ENCODE measurements at regions not wholly inside any gene's neighbourhood (a gene's known extent, or its start where the extent isn't known, plus 50 kb on each side); places are given as distances from the start of the nearest gene placed in this dataset.

DNA sequence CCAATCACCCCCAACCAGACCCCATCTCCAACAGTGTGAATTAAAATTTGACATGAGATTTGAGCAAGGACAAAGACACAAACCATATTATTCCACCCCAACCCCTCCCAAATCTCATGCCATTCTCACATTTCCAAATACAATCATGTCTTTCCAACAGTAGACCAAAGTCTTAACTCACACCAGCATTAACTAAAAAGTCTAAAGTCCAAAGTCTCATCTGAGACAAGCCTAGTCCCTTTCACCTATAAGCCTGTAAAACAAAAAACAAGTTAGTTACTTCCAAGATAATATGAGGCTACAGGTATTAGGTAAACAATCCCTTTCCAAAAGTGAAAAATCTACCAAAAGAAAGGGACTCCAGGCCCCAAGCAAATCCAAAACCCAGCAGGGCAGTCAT is 140.6 kb upstream of the NR4A3 start:
- peaks cover 0 to 3% of the 10 kb centered on the region in 2 experiments for H3K27me3 ChIP-seq (replicated peaks in 1 of 2; ENCODE audit: control insufficient read depth in 2 of 2, extremely low read depth in 1 of 2, insufficient read depth in 2 of 2, low read length in 1 of 2)
- peaks cover 7 to 12% (median 9%) of the 10 kb centered on the region in 3 donors for H3K9me3 Mint-ChIP-seq
- no peaks in the 10 kb centered on the region for H3K36me3 ChIP-seq (ENCODE audit: control insufficient read depth in 2 of 2, extremely low read depth in 1 of 2, insufficient read depth in 1 of 2, low read length in 1 of 2)
- no peaks in the 10 kb centered on the region for H3K9me3 ChIP-seq
- H3K4me3 Mint-ChIP-seq: no peak overlapping the region
- H3K4me3 ChIP-seq (ENCODE audit: control insufficient read depth in 1 of 2, extremely low read depth in 1 of 2, low read length in 1 of 2): no peak overlapping the region
- no peak overlapping the region for H3K27ac ChIP-seq (ENCODE audit: low read length)
- POLR2A ChIA-PET: no interaction called here
- DNase-seq (no peak), ATAC-seq (replicated peaks in 1 of 4) (no peak)
- CTCF ChIA-PET: no interaction called here
- H3K27me3 Mint-ChIP-seq: peaks cover 4 to 13% of the 10 kb centered on the region in 2 donors
- H3K36me3 Mint-ChIP-seq: peaks cover 5% of the 10 kb centered on the region
- no peaks in the 10 kb centered on the region for H3K4me1 ChIP-seq (ENCODE audit: control insufficient read depth in 1 of 2, extremely low read depth in 1 of 2, insufficient read depth in 2 of 2, low read length in 2 of 2)
- no peak overlapping the region for H3K27ac Mint-ChIP-seq
- no peaks in the 10 kb centered on the region for H3K4me1 Mint-ChIP-seq

DNA sequence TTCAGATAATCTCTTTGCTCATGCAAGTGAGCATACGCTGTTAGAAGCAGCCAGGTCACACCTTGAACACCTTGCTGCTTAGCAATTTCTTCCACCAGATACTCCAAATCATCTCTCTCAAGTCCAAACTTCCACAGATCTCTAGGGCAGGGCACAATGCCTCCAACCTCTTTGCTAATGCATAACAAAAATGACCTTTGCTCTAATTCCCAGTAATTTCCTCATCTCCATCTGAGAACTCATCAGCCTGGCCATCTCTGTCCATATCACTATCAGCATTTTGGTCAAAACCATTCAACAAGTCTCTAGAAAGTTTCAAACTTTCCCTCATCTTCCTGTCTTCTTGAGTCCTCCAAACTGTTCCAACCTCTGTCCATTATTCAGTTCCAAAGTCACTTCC is 139.3 kb upstream of the NR4A3 start:
- H3K4me3 Mint-ChIP-seq: no peak overlapping the region
- ATAC-seq (replicated peaks in 1 of 4): no peak

DNA sequence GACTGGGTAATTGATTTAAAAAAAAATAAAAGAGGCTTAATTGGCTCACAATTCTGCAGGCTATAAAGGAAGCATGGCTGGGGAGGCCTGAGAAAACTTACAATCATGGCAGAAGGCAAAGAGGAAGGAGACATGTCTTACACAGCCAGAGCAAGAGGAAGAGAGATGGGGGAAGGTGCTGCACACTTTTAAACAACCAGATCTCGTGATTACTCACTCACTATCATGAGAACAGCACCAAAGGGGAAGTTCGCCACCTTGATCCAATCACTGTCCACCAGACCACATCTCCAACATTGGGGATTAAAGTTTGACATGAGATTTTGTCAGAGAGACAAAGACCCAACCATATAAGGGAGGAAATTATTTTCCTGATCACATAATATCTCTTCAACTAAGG is 138.8 kb upstream of the NR4A3 start:
- ATAC-seq (replicated peaks in 1 of 4): no peak
- Mint-ChIP-seq H3K27ac (no peak overlapping the region), H3K4me3 (no peak overlapping the region), H3K4me1 (no peaks in the 10 kb centered on the region), H3K36me3 (peaks cover 5% of the 10 kb centered on the region), H3K9me3 (peaks cover 6 to 9% (median 7%) of the 10 kb centered on the region in 3 donors), H3K27me3 (peaks cover 7 to 13% of the 10 kb centered on the region in 2 donors)
- H3K4me1 ChIP-seq (ENCODE audit: control insufficient read depth in 1 of 2, extremely low read depth in 1 of 2, insufficient read depth in 2 of 2, low read length in 2 of 2): no peaks in the 10 kb centered on the region
- ChIA-PET POLR2A (interaction anchor here in 1 of 2 donors (0.7 kb wide), 1 partner anchor 705 kb away, joined by 3 read pairs; no protein-coding TSS in a partner anchor), CTCF (no interaction called here)
- H3K4me3 ChIP-seq (ENCODE audit: control insufficient read depth in 1 of 2, extremely low read depth in 1 of 2, low read length in 1 of 2): no peak overlapping the region
- no peak overlapping the region for H3K27ac ChIP-seq (ENCODE audit: low read length)
- peaks cover 0 to 3% of the 10 kb centered on the region in 2 experiments for H3K27me3 ChIP-seq (replicated peaks in 1 of 2; ENCODE audit: control insufficient read depth in 2 of 2, extremely low read depth in 1 of 2, insufficient read depth in 2 of 2, low read length in 1 of 2)
- no CpG with 5 or more reads among the region's 2 CpGs for WGBS (ENCODE audit: insufficient coverage)
- DNase-seq: no peak
- H3K36me3 ChIP-seq (ENCODE audit: control insufficient read depth in 2 of 2, extremely low read depth in 1 of 2, insufficient read depth in 1 of 2, low read length in 1 of 2): no peaks in the 10 kb centered on the region
- H3K9me3 ChIP-seq: no peaks in the 10 kb centered on the region

More for the DNA sequence above, 139.3 kb upstream of the NR4A3 start:
- Histone ChIP-seq H3K9me3 (no peaks in the 10 kb centered on the region), H3K27me3 (replicated peaks in 1 of 2; ENCODE audit: control insufficient read depth in 2 of 2, extremely low read depth in 1 of 2, insufficient read depth in 2 of 2, low read length in 1 of 2) (peaks cover 0 to 3% of the 10 kb centered on the region in 2 experiments), H3K4me3 (ENCODE audit: control insufficient read depth in 1 of 2, extremely low read depth in 1 of 2, low read length in 1 of 2) (no peak overlapping the region), H3K4me1 (ENCODE audit: control insufficient read depth in 1 of 2, extremely low read depth in 1 of 2, insufficient read depth in 2 of 2, low read length in 2 of 2) (no peaks in the 10 kb centered on the region), H3K27ac (ENCODE audit: low read length) (no peak overlapping the region), H3K36me3 (ENCODE audit: control insufficient read depth in 2 of 2, extremely low read depth in 1 of 2, insufficient read depth in 1 of 2, low read length in 1 of 2) (no peaks in the 10 kb centered on the region)
- peaks cover 4 to 13% of the 10 kb centered on the region in 2 donors for H3K27me3 Mint-ChIP-seq
- peaks cover 5% of the 10 kb centered on the region for H3K36me3 Mint-ChIP-seq
- no peak overlapping the region for H3K27ac Mint-ChIP-seq
- no peaks in the 10 kb centered on the region for H3K4me1 Mint-ChIP-seq
- WGBS (ENCODE audit: insufficient coverage): 67% methylated on average over 1 of the region's 1 CpG
- ChIA-PET POLR2A (no interaction called here), CTCF (no interaction called here)
- H3K9me3 Mint-ChIP-seq: peaks cover 6 to 9% (median 7%) of the 10 kb centered on the region in 3 donors
- no peak for DNase-seq

DNA sequence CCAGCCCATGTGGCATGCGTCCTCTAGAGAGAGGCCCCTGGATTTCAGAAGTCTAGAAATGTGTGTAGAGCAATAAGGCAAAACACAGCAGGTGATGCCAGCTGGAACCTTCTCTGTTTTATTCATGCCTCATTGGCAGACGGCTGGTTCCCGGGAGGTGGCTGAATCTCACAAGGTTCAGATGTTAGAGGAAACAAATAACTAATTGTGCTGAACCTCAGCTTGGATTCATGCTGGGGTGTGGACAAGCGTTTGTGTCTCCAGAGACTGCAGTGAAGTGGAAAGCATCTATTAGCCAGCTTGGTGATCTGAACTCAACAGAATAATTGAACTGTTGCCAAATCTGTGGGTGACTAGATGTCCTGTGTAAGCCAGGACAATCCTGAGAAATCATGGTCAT is 131.1 kb upstream of the NR4A3 start:
- H3K27ac Mint-ChIP-seq: no peak overlapping the region
- CTCF ChIA-PET: no interaction called here
- Histone ChIP-seq H3K36me3 (ENCODE audit: control insufficient read depth in 2 of 2, extremely low read depth in 1 of 2, insufficient read depth in 1 of 2, low read length in 1 of 2) (no peaks in the 10 kb centered on the region), H3K4me1 (ENCODE audit: control insufficient read depth in 1 of 2, extremely low read depth in 1 of 2, insufficient read depth in 2 of 2, low read length in 2 of 2) (no peaks in the 10 kb centered on the region), H3K27ac (ENCODE audit: low read length) (no peak overlapping the region), H3K9me3 (no peaks in the 10 kb centered on the region), H3K4me3 (ENCODE audit: control insufficient read depth in 1 of 2, extremely low read depth in 1 of 2, low read length in 1 of 2) (no peak overlapping the region), H3K27me3 (replicated peaks in 1 of 2; ENCODE audit: control insufficient read depth in 2 of 2, extremely low read depth in 1 of 2, insufficient read depth in 2 of 2, low read length in 1 of 2) (peaks cover 0 to 3% of the 10 kb centered on the region in 2 experiments)
- ATAC-seq (replicated peaks in 1 of 4): no peak
- peaks cover 0 to 15% of the 10 kb centered on the region in 2 donors for H3K27me3 Mint-ChIP-seq
- DNase-seq: no peak
- no peaks in the 10 kb centered on the region for H3K9me3 Mint-ChIP-seq
- no peak overlapping the region for H3K4me3 Mint-ChIP-seq
- no peaks in the 10 kb centered on the region for H3K36me3 Mint-ChIP-seq
- 85% methylated on average over 4 of the region's 4 CpGs for WGBS (ENCODE audit: insufficient coverage)
- POLR2A ChIA-PET: no interaction called here
- no peaks in the 10 kb centered on the region for H3K4me1 Mint-ChIP-seq

DNA sequence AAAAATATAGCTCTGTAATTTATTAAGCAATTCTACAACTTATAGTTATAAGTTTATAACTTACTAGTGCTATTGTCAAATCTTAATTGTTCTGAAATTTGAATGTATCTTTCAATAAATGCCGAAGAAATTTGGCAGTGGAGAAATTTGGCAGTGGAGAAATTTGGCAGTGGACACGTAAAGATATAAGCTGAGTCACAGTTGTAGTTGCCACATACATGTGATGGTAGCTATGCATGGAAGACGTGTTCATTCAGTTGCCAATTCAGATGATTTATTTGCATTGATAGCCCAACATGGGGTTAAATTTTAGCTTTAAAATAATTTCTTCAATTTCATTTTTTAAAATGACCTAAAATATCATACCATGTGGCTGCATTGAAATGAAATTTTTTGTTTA is 127.8 kb upstream of the NR4A3 start:
- H3K27ac Mint-ChIP-seq: no peak overlapping the region
- ATAC-seq (replicated peaks in 1 of 4) (no peak), DNase-seq (no peak)
- H3K4me3 Mint-ChIP-seq: no peak overlapping the region
- peaks cover 0 to 9% of the 10 kb centered on the region in 2 donors for H3K27me3 Mint-ChIP-seq
- H3K4me1 ChIP-seq (ENCODE audit: control insufficient read depth in 1 of 2, extremely low read depth in 1 of 2, insufficient read depth in 2 of 2, low read length in 2 of 2): no peaks in the 10 kb centered on the region
- H3K9me3 ChIP-seq: no peaks in the 10 kb centered on the region
- ChIA-PET CTCF (no interaction called here), POLR2A (interaction anchor here in 1 of 2 donors (0.6 kb wide), 1 partner anchor 470 kb away, joined by 3 read pairs; no protein-coding TSS in a partner anchor)
- no peak overlapping the region for H3K4me3 ChIP-seq (ENCODE audit: control insufficient read depth in 1 of 2, extremely low read depth in 1 of 2, low read length in 1 of 2)
- H3K9me3 Mint-ChIP-seq: no peaks in the 10 kb centered on the region
- no peaks in the 10 kb centered on the region for H3K36me3 ChIP-seq (ENCODE audit: control insufficient read depth in 2 of 2, extremely low read depth in 1 of 2, insufficient read depth in 1 of 2, low read length in 1 of 2)
- 79% methylated on average over 2 of the region's 3 CpGs for WGBS (ENCODE audit: insufficient coverage)
- H3K27ac ChIP-seq (ENCODE audit: low read length): no peak overlapping the region
- H3K36me3 Mint-ChIP-seq: no peaks in the 10 kb centered on the region
- no peaks in the 10 kb centered on the region for H3K27me3 ChIP-seq (replicated peaks in 1 of 2; ENCODE audit: control insufficient read depth in 2 of 2, extremely low read depth in 1 of 2, insufficient read depth in 2 of 2, low read length in 1 of 2)
- no peaks in the 10 kb centered on the region for H3K4me1 Mint-ChIP-seq

DNA sequence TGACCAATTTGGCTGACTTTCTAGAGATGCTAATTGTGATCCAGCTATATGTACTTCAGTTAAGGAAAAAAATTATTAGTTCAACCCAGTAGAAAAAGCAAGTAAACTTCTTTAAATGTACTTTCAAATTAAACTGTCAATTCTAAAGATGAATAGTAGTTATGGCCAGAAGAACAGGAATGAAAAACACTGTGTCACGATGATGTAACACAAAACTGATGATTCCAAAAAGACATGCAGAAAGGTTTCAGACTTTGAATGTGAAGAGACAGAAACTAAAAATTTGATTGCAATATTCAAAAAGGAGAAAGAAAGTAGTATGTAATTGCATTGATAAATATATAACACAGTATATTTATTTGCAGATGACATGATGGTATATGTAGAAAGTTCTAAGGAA is 127.3 kb upstream of the NR4A3 start:
- H3K36me3 ChIP-seq (ENCODE audit: control insufficient read depth in 2 of 2, extremely low read depth in 1 of 2, insufficient read depth in 1 of 2, low read length in 1 of 2): no peaks in the 10 kb centered on the region
- no peak for ATAC-seq (replicated peaks in 1 of 4)
- POLR2A ChIA-PET: no interaction called here
- DNase-seq: no peak
- Mint-ChIP-seq H3K27ac (no peak overlapping the region), H3K4me3 (no peak overlapping the region), H3K36me3 (no peaks in the 10 kb centered on the region), H3K4me1 (no peaks in the 10 kb centered on the region), H3K9me3 (no peaks in the 10 kb centered on the region), H3K27me3 (peaks cover 0 to 9% of the 10 kb centered on the region in 2 donors)
- WGBS (ENCODE audit: insufficient coverage): no CpG with 5 or more reads among the region's 1 CpG
- no peaks in the 10 kb centered on the region for H3K4me1 ChIP-seq (ENCODE audit: control insufficient read depth in 1 of 2, extremely low read depth in 1 of 2, insufficient read depth in 2 of 2, low read length in 2 of 2)
- CTCF ChIA-PET: no interaction called here
- no peak overlapping the region for H3K27ac ChIP-seq (ENCODE audit: low read length)
- H3K9me3 ChIP-seq: no peaks in the 10 kb centered on the region
- no peak overlapping the region for H3K4me3 ChIP-seq (ENCODE audit: control insufficient read depth in 1 of 2, extremely low read depth in 1 of 2, low read length in 1 of 2)
- no peaks in the 10 kb centered on the region for H3K27me3 ChIP-seq (replicated peaks in 1 of 2; ENCODE audit: control insufficient read depth in 2 of 2, extremely low read depth in 1 of 2, insufficient read depth in 2 of 2, low read length in 1 of 2)

DNA sequence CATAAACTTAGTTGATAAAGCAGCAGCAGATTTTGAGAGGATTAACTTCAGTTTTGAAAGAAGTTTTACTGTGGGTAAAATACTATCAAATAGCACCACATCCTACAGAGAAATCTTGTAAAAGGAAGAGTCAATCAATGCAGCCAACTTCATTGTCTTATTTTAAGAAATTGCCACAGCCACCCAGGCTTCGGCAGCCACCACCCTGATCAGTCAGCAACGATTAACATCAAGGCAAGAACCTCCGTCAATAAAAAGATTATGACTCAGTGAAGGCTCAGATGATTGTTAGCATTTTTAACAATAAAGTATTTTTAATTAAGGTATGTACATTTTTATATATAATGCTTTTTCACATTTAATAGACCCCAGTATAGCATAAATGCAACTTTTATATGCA is 122.3 kb upstream of the NR4A3 start:
- no peaks in the 10 kb centered on the region for H3K27me3 ChIP-seq (replicated peaks in 1 of 2; ENCODE audit: control insufficient read depth in 2 of 2, extremely low read depth in 1 of 2, insufficient read depth in 2 of 2, low read length in 1 of 2)
- no peaks in the 10 kb centered on the region for H3K9me3 ChIP-seq
- Mint-ChIP-seq H3K36me3 (no peaks in the 10 kb centered on the region), H3K4me3 (no peak overlapping the region), H3K4me1 (no peaks in the 10 kb centered on the region), H3K27me3 (peaks cover 0 to 3% of the 10 kb centered on the region in 2 donors), H3K27ac (no peak overlapping the region), H3K9me3 (no peaks in the 10 kb centered on the region)
- DNase-seq (no peak), ATAC-seq (replicated peaks in 1 of 4) (no peak)
- H3K27ac ChIP-seq (ENCODE audit: low read length): no peak overlapping the region
- no peaks in the 10 kb centered on the region for H3K36me3 ChIP-seq (ENCODE audit: control insufficient read depth in 2 of 2, extremely low read depth in 1 of 2, insufficient read depth in 1 of 2, low read length in 1 of 2)
- no peaks in the 10 kb centered on the region for H3K4me1 ChIP-seq (ENCODE audit: control insufficient read depth in 1 of 2, extremely low read depth in 1 of 2, insufficient read depth in 2 of 2, low read length in 2 of 2)
- POLR2A ChIA-PET: no interaction called here
- CTCF ChIA-PET: no interaction called here
- H3K4me3 ChIP-seq (ENCODE audit: control insufficient read depth in 1 of 2, extremely low read depth in 1 of 2, low read length in 1 of 2): no peak overlapping the region
- no CpG with 5 or more reads among the region's 3 CpGs for WGBS (ENCODE audit: insufficient coverage)
